ENCODE measurements at regions not wholly inside any gene's neighbourhood (a gene's known extent, or its start where the extent isn't known, plus 50 kb on each side); places are given as distances from the start of the nearest gene placed in this dataset.

GRCh38 chr6:156560476-156560875 is 216.7 kb upstream of the ARID1B start:
- DNase-seq, result no peak

DNA sequence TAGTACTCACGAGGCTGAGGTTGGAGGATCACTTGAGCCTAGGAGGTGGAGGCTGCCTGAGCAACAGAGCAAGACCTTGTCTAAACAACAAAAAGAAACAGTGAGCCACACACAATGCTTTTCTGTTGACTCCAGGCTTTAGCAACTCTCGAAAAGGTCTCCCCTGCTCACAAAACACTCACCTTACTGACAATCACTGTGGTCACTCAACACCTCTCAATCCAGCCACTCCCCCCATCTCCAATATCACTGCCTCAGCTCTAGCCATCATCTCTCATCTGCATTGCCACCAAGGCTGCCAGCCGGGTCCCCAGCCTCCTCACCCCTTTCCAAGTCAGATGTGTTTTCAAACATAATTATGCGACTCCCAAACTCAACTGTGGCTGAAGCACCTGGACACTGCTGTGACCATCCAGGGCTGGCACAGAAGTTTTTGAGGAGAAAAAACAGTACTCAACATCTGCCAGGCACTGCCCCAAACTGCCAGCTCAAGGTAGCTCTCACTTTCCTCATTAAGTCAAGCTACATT is 218.0 kb upstream of the ARID1B start:
- DNase-seq, result no peak

- no peak for DNase-seq
Observed at GRCh38 chr6:156557911-156558259, 219.3 kb upstream of the ARID1B start.

DNA sequence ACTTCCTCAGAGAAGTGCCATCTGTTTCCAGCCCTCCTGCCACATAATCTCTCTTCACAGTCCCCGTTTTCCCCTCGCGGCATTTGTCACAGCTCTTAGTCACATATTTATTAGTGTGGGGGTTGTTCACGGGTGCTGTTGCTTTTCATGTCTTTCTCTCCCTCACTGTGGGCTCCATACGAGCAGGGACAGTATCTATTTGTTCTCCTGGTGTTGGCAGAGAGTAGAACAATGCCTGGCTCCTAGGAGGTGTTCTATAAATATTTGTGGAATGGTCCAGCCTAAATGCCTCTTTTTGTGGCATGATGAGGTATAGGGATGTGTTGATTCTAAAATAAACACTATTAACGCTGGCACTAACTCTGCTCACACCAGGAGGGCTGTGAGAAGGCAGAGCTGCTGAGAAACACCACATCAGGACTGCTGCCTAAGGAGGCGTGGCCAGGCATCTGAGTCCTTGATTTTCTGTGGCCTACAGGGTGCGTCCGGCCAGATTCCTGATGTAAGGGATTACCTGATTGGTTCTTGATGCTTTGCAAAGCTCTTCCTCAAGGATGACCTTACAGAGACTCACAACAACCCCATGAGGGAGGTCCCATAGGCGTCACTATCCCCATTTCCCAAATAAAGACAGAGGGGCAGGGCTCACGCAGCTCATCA is 219.8 kb upstream of the ARID1B start:
- no peak for DNase-seq

- no peak for DNase-seq
Observed at GRCh38 chr6:156556811-156557210, 220.4 kb upstream of the ARID1B start.

- no peak for DNase-seq
Observed at GRCh38 chr6:156555116-156555515, 222.1 kb upstream of the ARID1B start.

DNA sequence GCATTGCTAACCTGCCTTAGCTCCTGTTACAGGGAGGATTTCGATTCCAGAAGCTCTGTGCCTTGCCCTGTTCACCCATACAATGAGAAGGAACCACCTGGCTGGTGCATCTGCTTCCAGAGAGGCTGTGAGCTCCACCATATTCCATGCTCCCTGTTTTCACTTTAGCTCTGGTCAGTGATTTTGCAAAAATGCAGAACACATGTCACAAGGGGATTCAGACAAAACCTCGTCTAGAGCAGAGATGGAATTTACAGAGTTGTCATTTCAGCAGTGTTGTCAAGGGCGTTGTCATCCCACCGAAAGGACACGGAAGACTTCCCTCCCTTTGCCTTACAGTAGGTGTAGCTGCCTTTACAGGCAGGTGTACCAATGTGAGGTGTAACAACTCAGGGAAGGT is 223.0 kb upstream of the ARID1B start:
- DNase-seq, result no peak

GRCh38 chr6:156552849-156553248 is 224.3 kb upstream of the ARID1B start:
- no peak for DNase-seq

- DNase-seq, result no peak
Observed at GRCh38 chr6:156550949-156551348, 226.2 kb upstream of the ARID1B start.

DNA sequence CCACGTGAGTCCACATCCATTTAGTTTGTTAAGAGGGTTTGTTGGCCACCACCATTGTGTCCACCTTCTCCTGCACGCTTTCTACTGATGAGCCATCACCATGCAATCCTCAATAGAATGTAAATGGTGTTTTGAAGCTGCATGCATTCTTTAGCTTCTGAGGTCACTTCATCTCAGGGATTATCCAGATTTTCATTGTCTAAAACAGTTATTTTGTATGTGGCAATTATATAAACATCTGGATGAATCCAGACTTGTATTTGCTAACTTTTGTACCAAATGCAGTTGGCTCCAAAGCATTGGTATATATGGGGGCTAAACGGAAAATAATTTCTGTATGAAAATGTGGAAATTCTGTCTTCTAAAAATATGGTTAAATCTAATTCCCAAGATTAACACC is 231.2 kb upstream of the ARID1B start:
- DNase-seq, result no peak

DNA sequence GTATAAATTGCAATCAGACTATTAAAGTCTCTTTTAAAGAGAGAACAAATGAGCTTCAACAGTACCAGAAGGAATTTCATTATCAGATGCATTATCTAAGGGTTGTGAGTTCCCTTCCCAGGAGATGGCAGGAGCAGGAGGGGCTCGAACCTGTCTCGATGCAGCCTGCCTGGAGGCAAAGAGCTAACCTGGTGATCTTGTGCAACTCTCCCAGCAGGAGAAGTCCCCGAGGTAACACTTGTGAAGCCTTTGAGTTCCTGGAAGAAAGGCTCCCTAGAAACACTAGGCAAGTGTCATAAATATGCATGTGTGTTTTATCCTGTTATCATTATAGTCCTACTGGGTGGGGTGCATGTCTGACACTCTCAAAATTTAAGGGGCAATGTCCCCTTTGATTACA is 232.2 kb upstream of the ARID1B start:
- no peak for DNase-seq

GRCh38 chr6:156544046-156544445 is 233.1 kb upstream of the ARID1B start:
- DNase-seq, result no peak

DNA sequence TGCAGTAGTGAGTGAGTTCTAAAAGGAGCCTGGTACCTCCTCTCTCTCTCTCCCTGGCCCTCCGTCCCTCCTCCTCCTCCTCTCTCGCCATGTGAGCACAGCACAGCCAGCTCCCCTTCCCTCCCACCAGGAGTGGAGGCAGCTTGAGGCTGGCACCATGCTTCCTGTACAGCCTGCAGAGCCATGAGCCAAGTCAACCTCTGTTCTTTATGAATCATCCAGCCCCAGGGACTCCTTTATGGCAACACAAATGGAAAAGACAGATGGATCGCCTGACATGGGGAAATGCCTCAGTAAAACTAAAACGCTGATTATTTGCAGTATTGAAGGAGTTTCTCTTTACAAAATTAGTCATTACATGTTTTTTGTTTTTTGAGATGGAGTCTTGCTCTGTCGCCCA is 233.7 kb upstream of the ARID1B start:
- DNase-seq, result no peak

DNA sequence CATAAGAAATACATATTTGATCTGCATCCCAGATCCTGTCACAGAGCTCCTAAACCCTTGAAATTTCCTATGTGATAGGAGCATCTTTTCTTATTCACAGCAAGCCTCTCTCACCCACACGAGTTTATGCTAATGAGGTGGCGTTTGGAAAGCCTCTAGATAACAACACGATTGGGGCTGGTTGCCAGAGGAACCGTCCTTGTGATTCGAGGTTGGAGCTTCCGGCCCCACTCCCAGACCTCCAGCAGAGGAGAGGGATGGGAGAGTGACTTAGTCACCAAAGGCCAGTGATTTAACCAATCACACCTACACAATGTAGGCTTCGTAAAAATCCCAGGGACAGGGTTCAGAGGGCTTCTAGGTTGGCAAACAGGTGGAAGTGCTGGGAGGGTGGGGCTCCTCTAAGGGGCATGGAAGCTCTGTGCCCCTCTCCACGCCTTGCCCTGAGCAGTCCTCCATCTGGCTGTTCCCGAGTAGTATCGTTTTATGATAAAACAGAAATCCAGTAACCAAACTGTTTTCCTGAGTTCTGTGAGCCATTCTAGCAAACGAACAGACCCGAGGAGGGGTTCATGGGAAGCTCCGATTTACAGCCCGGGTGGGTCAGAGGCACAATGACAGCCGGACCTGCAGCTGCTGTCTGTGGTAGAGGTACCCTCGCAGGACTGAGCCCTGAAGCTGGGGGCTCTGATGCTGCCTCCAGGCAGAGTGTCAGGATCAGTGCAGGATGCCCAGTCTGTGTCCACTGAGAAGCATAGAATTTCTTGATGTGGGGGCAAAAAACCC is 238.1 kb upstream of the ARID1B start:
- DNase-seq, result no peak

DNA sequence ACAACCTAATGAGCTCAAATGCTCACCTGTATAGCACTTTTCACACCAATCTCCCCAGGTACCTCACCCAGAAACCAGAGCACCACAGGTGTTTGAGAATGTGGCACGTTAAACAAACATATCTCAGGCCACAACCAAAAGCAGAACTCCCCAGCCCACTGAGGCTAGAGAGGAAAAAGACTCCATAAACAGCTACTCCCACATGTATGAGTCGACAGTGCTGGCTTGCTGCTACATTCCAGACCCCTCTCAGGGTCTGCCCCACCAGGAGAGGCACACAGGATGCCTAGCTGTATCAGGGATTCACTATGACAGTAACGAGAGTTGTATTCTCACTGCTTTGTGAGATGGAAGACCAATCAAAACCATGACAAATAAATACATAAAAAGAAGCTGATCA is 242.6 kb upstream of the ARID1B start:
- DNase-seq, result no peak

- no peak for DNase-seq
Observed at GRCh38 chr6:156533872-156534524, 243.2 kb upstream of the ARID1B start.

DNA sequence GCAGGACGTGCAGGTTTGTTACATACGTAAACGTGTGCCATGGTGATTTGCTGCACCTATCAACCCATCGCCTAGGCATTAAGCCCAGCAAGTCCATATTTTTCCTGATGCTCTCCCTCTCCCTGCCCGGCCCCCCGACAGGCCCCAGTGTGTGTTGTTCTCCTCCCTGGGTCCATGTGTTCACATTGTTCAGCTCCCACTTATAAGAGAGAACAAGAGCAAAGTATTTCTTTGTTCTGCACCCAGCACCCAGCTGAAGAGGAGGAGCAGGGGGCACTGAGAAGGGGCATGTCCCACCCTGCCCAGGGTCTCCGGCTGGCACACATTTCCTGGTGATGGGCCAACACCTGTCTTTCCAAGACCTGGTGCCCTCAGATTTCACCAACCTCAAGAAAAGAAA is 251.1 kb upstream of the ARID1B start:
- DNase-seq, result no peak

DNA sequence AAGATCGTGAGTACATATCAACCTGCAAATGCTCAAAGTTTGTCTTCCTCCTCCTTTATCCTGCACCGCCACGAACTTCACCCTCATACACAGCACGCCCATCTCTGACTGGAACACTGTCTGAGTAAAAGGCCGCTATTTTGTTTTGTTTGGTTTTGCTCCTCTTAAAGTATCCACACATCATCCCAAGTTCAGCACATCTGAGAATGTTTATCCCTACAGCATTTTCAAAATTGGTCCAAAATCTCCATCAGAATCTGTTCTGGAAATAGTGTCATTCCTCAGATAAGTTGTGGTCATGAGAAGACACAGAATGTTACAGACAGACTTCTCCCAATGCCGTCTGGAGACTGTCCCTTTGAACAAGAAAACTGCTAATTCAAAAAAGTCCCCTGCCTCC is 251.6 kb upstream of the ARID1B start:
- no peak for DNase-seq

GRCh38 chr6:156519940-156520339 is 257.2 kb upstream of the ARID1B start:
- no peak for DNase-seq

- no peak for DNase-seq
Observed at GRCh38 chr6:156517088-156517487, 260.1 kb upstream of the ARID1B start.

- no peak for DNase-seq
Observed at GRCh38 chr6:156515242-156515641, 261.9 kb upstream of the ARID1B start.

GRCh38 chr6:156513504-156513903 is 263.7 kb upstream of the ARID1B start:
- no peak for DNase-seq

GRCh38 chr6:156511570-156511969 is 265.6 kb upstream of the ARID1B start:
- no peak for DNase-seq

DNA sequence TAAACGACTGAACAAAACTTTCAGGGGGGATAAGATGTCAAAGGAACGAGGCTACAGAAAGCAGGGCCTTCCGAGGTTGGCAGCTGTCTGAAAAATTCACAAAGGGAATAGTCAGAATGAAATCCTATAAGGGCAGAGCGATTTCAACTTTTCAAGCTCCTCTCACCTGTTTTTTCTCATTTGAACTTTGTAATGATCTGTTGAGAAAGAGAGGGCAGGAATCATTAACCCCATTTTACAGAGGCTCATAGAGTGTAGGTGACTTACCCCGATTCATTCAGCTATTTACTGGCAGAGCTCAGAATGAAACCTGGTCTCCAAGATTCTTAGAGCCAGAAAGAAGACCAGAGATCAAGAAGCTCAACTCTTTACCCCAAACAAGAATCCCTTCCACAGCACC is 266.1 kb upstream of the ARID1B start:
- no peak for DNase-seq

All from NK-92 treated with Interleukin-12 subunit alpha and Interleukin-12 subunit beta, amount 100 ng/mL, for 24 hours (cell line).